Breast epithelium (tissue), 3 donors: ENCODE measurements at regions not wholly inside any gene's neighbourhood (a gene's known extent, or its start where the extent isn't known, plus 50 kb on each side); places are given as distances from the start of the nearest gene placed in this dataset.

Experiments
- POLR2A ChIP-seq: fragments of 450-650 bp; IDR thresholded peaks from one replicate; pipeline ENCODE4 v1.6.1; 2016; ENCODE audit warnings: antibody characterized with exemption, mild to moderate bottlenecking, moderate library complexity
- TF ChIP-seq, protein P1 (sequence below), 3 donors: fragments of 450-650 bp; IDR thresholded peaks; one replicate each; pipeline ENCODE4 v1.5.1; 2016 to 2017; ENCODE audit warnings: antibody characterized with exemption in 3 of 3, mild to moderate bottlenecking in 3 of 3, moderate library complexity in 3 of 3

DNA sequence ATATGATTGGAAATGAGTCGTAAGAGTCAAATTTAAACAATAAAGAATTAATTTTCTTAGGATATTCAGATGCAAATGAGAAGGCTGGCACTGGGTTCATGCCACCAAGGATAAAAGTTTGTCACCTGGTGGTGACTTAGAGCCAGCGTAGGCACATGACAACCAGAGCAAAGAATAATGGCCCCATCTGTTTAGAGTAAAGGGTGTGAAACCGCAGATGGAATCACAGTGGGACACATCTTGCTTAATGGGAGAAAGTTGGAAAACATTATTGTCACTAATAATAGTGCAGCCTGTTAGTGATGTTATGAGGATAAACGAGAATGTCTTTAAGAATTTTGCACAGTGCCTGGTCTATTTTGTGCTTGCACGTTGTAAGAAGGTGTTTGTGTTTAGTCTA, 727.8 kb downstream of the QKI start:
- TF ChIP-seq, protein P1, sequence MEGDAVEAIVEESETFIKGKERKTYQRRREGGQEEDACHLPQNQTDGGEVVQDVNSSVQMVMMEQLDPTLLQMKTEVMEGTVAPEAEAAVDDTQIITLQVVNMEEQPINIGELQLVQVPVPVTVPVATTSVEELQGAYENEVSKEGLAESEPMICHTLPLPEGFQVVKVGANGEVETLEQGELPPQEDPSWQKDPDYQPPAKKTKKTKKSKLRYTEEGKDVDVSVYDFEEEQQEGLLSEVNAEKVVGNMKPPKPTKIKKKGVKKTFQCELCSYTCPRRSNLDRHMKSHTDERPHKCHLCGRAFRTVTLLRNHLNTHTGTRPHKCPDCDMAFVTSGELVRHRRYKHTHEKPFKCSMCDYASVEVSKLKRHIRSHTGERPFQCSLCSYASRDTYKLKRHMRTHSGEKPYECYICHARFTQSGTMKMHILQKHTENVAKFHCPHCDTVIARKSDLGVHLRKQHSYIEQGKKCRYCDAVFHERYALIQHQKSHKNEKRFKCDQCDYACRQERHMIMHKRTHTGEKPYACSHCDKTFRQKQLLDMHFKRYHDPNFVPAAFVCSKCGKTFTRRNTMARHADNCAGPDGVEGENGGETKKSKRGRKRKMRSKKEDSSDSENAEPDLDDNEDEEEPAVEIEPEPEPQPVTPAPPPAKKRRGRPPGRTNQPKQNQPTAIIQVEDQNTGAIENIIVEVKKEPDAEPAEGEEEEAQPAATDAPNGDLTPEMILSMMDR (IDR thresholded peaks at IDR 0.05), result no peak
- no peak for TF ChIP-seq POLR2A
